SK-MEL-5 (cell line): ENCODE measurements at regions not wholly inside any gene's neighbourhood (a gene's known extent, or its start where the extent isn't known, plus 50 kb on each side); places are given as distances from the start of the nearest gene placed in this dataset.
"Not testable (repeated sequence)": the region's sequence is repeated elsewhere in the genome, so short reads cannot be mapped to it uniquely, and the experiment has no call there.

Experiments used
- DNase-seq: peaks from one replicate; pipeline ENCODE4 v3.0.0-alpha.2; 2016; ENCODE audit warnings: low read depth, low spot score
- in situ Hi-C: cut with HindIII; loops from 2 replicates; pipeline ENCODE4 v1.10.0; 2016; ENCODE audit warnings: low sequenced_read_pairs, high pct_unique_total_duplicates, low pct_unique_long_range_greater_than_20kb

DNA sequence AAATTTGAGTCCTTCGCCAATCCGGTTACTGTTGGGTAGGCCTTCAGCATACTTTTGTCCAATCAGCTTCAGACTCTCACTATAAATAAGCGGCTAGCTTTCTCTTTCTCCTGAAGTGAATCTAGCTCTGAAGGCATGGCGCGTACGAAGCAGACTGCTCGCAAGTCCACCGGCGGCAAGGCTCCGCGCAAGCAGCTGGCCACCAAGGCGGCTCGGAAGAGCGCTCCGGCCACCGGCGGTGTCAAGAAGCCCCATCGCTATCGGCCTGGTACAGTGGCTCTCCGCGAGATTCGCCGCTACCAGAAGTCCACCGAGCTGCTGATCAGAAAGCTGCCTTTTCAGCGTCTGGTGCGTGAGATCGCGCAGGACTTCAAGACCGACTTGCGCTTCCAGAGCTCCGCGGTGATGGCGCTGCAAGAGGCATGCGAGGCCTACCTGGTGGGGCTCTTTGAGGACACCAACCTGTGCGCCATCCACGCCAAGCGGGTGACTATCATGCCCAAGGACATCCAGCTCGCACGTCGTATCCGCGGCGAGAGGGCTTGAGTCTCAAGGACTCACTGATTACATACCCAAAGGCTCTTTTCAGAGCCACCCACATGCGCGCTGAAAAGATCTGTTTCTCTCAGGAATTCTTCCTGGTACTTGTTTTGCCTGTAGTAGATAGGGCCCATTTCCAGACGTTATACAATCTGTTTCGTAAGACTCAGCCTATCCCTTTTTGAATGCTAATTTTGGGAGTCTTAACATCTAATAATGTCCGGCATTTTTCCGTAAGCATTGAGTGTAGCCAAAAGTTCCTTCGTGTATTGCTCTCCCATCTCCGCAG is 102.0 kb downstream of the OR2B2 start:
- in situ Hi-C loops = no loop called here
- DNase-seq = peak; percentile 98

DNA sequence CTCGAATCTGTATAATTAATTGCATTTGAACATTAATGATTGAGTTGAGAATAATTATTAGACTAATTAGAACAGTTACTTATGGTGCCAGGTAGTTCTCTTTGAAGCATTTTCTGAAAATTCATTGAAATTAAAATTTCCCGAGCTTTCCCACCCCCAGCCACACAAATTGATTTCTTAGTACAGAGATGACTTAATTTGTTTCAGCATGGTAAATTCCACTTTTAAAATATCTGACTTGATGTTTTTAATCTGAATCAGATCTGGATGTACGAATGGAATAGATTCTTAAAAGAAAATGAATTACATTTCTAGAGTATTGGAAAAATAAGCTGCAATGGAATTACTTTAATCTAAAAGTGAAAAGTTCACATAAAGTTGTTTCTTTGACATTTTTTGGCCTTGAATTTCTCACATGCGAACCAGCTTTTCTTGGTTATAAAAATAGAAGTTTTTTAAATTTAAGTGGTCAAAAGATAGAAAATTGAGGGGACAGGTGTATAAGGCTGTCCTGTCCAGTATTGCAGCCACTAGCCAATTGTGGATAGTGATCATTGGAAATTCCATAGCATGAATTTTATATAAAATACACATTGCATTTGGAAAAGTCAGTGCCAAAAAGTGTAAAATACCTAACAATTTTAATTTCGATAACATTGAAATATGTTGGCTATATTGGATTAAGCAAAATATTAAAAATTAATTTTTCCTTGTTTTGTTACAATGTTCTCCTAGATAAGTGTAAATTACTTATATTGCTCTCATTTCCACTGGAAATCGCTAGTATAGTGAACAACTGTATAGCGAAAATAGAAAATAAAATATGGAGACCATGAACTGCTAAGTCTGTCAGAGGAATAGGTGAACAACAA is 102.9 kb downstream of the OR2B2 start:
- no peak for DNase-seq
- in situ Hi-C loops = no loop called here

DNA sequence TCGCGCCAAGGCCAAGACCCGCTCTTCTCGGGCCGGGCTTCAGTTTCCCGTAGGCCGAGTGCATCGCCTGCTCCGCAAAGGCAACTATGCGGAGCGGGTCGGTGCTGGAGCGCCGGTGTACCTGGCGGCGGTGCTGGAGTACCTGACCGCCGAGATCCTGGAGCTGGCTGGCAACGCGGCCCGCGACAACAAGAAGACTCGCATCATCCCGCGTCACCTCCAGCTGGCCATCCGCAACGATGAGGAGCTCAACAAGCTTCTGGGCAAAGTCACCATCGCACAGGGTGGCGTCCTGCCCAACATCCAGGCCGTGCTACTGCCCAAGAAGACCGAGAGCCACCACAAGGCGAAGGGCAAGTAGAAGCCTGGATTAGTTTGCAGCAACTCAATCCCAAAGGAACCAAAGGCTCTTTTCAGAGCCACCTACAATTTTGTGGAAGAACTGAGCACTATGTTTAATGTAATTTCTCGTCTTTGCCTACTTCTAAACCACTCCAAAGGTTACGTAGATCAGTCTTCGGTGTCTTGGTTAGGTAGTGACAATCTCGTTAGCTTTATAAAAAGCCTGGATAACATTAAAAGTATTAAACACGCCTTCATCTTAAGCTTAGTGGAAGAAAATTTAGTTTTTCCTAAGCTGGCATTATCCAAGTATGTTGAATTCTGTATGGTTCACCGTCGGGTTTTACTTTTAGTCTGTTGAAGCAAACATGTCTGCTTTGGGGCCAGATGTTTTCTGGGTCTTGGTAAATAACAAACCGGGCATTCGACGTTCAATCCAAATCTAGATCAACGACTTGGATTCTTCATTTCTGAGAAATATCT is 103.7 kb downstream of the OR2B2 start:
- in situ Hi-C loops = not testable (repeated sequence)
- DNase-seq = peak; percentile 54

DNA sequence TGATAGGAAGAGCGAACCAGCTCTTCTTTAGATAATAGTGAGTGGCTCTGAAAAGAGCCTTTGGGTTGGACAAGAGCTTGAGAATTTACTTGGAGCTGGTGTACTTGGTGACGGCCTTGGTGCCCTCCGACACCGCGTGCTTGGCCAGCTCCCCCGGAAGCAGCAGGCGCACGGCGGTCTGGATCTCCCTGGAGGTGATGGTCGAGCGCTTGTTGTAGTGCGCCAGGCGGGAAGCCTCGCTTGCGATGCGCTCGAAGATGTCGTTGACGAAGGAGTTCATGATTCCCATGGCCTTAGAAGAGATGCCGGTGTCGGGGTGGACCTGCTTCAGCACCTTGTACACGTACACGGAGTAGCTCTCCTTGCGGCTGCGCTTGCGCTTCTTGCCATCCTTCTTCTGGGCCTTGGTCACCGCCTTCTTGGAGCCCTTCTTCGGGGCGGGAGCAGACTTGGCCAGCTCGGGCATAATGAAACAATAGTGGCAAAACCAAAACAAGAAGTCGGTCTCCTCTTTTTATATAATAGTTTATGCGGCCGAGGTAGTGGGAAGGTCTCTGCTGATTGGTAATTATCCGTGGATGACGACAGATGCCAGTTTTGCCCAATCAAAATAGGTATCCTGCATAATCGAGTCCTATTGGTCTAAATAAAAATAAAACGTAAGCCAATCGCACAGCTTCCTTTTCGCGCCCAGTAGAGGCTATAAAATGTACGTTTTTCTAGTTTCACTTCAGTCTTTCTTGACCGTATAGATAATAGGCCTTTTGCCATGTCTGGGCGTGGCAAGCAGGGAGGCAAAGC is 104.6 kb downstream of the OR2B2 start:
- in situ Hi-C loops = not testable (repeated sequence)
- peak; percentile 97 for DNase-seq

DNA sequence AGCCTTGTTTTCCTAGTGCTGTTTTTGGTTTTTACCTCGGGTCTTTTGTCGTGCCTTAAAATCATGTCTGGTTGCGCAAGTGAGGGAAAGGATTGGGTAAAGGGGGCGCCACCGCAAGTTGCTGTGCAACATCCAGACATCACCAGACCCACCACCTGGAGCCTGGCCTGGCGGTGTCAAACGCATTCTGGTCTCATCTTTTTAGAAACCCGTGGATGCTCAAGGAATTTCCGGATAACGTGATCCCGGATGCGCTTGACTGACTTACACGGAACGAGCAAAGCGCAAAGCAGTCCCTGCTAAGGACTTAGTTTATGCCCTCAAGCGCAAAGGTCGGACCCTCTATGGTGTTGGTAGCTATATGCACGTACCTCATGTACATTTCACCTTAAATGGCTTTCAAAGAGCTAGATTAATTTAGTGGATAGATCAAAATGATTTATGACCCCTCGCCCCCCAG is 105.2 kb downstream of the OR2B2 start:
- DNase-seq = peak; percentile 70
- in situ Hi-C loops = no loop called here

DNA sequence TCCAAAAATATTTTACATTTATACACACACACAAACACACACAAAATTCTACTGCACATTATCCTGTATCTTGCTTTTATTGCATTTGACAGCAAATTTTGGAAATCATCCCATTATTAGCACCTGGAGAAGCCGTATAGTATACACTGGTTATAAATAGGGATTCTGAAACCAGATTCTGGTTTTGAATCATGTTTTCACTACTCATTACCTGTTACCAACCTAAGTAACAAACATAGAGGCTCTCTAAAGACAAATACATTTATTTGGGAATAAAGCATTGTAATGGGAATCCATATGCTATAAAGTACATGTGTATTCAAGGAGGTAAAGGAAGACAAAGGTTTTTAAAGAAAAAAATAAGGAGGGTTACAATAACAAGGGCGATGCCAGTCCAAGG is 106.8 kb downstream of the OR2B2 start:
- DNase-seq = no peak
- in situ Hi-C loops = no loop called here

DNA sequence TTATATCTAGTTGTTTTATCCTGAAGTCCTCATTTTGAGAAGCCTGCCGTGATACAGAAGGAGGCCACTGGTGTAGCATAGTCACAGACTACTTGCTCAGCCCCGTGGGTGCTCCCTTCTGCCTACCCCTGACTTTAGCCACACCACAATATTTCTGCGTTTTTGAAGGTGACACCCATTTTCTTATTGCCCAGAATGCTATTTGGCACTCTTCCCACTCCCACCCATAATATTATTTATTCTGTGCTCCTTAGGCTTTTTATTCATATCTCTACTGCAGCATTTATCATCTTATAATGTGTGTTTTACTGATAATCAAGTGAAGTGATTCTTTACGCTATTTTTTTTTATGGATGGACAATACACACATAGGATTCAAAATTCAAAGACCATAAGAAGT is 107.3 kb downstream of the OR2B2 start:
- no peak for DNase-seq
- in situ Hi-C loops = no loop called here

DNA sequence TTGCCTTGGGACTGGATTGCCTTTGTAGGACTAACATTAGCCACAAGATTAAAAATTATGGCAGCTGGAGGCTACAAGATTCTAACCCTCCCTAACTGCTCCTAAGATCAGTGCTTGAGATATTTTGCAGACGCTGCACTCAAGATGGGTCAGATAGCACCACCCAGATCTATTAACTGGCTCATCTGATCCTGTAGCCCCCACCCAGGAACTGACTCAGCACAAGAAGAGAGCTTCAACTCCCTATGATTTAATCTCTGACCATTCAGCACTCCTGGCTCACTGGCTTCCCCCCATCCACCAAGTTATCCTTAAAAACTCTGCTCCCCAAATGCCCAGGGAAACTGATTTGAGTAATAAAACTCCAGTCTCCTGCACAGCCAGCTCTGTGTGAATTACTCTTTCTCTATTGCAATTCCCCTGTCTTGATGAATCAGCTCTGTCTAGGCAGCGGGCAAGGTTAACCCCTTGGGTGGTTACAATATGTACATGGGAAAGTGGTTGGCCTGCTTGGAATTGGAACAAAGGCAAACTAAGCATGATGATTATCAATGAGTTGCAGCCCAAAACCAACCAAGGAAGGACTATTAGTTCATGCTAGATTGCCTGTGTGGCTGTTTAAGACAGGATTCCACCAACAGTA is 111.3 kb downstream of the OR2B2 start:
- DNase-seq = no peak
- in situ Hi-C loops = no loop called here

DNA sequence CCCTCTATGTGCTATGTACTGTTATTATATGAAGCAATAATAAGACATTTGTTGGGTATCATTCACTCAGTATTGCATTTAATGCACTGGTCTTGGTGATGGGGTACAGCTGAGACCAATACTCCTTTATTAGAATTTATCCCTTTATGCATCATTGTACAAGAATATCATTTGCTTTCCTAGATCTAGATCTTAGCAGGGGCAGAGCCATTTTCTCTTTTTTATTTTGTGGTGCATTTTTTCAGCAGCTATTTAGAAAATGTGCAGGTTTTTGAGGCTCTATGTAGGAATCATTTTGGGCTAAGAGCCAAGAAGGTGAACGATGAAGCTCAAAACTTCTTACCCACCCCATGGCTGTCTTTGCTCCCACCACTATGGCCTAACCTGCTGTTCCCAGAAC is 114.2 kb downstream of the OR2B2 start:
- in situ Hi-C loops = no loop called here
- DNase-seq = no peak

DNA sequence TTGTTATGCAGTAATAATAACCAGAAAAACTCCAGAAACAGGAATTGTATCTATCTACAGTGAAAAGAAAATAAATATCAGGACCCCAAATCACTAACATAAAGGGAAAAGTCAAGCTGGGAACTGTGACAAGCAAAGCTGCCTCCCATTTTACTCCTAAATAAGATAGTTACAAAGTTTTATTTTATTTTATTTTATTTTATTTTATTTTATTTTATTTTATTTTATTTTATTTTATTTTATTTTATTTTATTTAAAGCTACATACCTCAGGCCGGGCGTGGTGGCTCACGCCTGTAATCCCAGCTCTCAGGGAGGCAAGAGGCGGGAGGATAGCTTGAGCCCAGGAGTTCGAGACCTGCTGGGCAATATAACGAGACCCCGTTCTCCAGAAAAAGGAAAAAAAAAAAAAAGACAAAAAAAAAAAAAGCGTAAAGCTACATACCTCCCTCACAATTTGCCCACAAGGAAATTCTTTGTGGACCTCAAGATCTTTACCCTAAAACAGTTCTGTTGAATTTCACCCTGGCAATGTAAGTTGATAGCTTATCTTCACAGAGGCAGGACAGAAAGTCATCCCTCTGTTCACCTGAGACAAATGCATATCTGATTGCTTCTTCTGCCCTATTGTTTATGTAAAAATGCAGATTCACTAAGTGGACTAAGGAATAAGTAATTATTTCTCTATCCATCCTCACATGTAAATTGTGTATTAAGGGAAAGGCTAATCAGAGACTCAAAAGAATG is 115.3 kb downstream of the OR2B2 start:
- in situ Hi-C loops, DNase-seq: not testable (repeated sequence)

DNA sequence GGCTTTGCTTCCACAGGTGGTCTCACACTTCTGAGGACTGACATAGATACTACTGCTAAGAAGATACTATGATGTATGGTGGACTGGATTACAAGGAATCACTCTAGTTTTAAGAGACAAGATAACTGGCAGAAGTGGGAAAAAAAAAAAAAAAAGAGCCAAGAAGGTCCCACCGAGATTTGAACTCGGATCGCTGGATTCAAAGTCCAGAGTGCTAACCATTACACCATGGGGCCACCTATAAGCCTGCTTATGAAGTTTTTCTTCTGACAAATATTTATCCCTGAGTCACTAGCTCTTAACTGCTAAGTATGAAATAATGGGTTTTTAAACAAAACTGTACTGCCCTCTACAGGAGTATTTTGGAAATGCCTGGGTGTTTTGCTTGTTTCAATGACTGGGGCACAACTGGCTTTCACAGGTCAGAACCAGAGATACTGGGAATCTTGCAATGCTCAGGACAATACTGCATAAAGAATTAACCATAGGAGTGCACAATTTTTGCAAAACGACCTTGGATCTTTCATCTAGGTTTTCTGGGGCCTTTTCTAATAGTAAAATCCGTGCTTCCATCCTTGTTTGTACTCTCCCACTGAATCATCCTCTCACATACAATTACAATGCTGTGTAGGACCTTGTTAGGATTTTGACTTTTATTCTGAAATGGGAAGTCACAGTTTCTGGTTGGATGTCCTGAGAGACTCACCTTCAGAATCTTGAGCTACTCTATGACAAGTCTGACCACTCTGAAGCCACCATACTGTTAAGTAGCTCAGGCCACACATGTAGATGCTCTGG is 116.3 kb downstream of the OR2B2 start:
- DNase-seq = peak; percentile 93
- in situ Hi-C loops = no loop called here

DNA sequence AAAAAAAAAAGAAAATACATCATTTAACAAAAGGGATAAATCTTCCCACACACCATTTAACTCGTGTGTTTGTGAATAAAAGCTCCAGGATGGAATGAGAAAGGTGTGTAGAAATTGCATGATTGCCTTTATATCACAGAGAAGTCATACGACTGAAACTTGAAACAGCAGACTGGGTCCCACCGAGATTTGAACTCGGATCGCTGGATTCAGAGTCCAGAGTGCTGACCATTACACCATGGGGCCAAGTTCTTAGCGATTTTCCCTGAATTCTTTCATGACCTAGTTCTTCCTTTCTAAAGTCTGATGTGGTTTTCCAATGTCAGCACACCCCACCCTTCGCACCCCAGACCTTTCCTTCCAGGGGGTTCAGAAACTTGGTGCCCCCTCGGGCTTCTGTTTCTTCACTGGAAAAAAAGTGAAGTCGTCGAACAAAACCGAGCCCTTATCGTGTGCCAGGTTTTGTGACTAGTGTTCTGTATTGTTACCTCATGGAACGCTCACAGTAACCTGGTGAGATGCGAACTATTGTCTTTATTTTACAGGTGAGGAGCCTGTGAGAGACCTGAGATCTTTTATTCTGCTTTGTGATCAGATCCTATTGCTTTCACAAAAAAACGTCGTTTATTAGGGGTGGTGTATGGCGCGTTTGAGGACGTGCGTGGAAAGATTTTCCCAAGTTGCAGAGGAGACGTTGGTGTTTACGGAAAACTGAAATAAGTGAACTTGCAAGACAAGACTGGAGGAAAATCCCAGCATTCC is 120.8 kb downstream of the OR2B2 start:
- DNase-seq = peak; percentile 91
- in situ Hi-C loops = no loop called here

DNA sequence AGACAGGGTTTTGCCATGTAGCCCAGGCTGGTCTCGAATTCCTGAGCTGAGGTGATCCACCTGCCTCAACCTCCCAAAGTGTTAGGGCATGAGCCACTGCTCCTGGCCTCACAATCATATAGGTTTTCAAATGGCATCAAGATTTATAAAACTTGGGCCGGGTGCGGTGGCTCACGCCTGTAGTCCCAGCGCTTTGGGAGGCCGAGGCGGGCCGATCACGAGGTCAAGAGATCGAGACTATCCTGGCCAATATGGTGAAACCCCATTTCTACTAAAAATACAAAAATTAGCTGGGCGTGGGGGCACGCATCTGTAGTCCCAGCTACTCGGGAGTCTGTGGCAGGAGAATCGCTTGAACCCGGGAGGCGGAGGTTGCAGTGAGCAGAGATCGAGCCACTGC is 123.8 kb downstream of the OR2B2 start:
- in situ Hi-C loops, DNase-seq: not testable (repeated sequence)

DNA sequence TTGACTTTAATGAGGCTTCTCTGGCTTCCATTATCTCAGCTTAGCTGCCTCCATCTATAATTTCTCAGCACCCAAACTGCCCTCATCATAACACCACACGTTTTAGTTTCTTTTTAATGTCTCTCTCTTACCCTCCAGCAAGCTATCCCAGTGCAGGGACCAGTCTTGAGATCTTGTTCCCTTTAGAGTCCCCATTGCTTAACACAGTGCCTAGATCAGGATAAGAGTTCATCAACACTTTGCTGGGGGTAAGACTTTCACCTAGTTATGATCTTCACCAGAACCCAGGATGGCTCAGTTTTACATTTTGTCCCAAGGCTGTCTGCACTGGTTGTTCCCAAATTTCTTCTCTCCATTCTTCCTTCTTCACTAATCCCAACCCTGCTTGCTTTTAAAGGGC is 126.1 kb downstream of the OR2B2 start:
- DNase-seq = no peak
- in situ Hi-C loops = no loop called here

DNA sequence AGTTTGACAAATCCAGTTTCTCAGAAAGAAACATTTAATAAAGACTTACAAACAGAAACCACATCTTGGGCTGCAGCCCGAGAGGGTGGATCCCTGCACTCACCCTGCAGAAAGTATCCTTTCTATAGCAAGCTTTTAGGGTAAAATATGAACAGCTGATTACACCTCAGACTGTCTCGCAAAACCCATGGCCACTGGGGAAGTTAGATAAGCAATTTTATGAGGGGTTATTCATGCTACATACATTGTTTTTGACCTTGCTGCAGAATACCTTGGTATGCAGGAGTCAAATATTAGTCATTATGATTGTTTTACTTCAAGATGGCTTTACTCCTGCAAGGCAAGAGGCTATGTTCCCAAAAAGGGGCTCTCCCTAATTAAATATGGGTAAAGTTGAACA is 126.9 kb downstream of the OR2B2 start:
- no peak for DNase-seq
- in situ Hi-C loops = no loop called here
